Suprapubic skin (tissue), 4 donors: ENCODE measurements at regions not wholly inside any gene's neighbourhood (a gene's known extent, or its start where the extent isn't known, plus 50 kb on each side); places are given as distances from the start of the nearest gene placed in this dataset.

ENCODE experiments used
- DNase-seq, 2 donors: peaks; one replicate each; pipeline ENCODE4 v3.0.0-alpha.2; 2019; ENCODE audit warnings: low spot score in 2 of 2
- H3K27ac ChIP-seq: fragments of 200-600 bp; sonication (generic); one replicate; pipeline ENCODE4 v1.5.1; 2019
- H3K27me3 ChIP-seq: fragments of 200-600 bp; sonication (generic); one replicate; pipeline ENCODE4 v1.5.1; 2019
- H3K36me3 ChIP-seq: fragments of 200-600 bp; sonication (generic); one replicate; pipeline ENCODE4 v1.5.1; 2019
- H3K4me1 ChIP-seq: fragments of 200-600 bp; sonication (generic); one replicate; pipeline ENCODE4 v1.5.1; 2019
- H3K4me3 ChIP-seq: fragments of 200-600 bp; sonication (generic); one replicate; pipeline ENCODE4 v1.5.1; 2019; ENCODE audit warnings: mild to moderate bottlenecking
- H3K9me3 ChIP-seq: fragments of 200-600 bp; sonication (generic); one replicate; pipeline ENCODE4 v1.5.1; 2019
- CTCF ChIP-seq, 2 donors: fragments of 200-600 bp in 1 of 2; fragments of 450-650 bp in 1 of 2; sonication (generic) in 1 of 2; IDR thresholded peaks; one replicate each; pipeline ENCODE4 v1.5.1; 2016 to 2019; ENCODE audit warnings: antibody characterized with exemption in 2 of 2, mild to moderate bottlenecking in 1 of 2, moderate library complexity in 1 of 2
- EP300 ChIP-seq: sonication (generic); formaldehyde crosslinking; IDR thresholded peaks from one replicate; pipeline ENCODE4 v1.6.1; 2017; ENCODE audit warnings: antibody characterized with exemption
- POLR2A ChIP-seq, 2 donors: fragments of 450-650 bp; IDR thresholded peaks; one replicate each; pipeline ENCODE4 v1.6.1; 2017; ENCODE audit warnings: antibody characterized with exemption in 2 of 2, mild to moderate bottlenecking in 2 of 2, moderate library complexity in 2 of 2
- POLR2AphosphoS5 ChIP-seq, 3 donors: sonication (generic); formaldehyde crosslinking; IDR thresholded peaks; one replicate each; pipeline ENCODE4 v1.6.1; 2017; ENCODE audit warnings: antibody characterized with exemption in 3 of 3
- WGBS: methylation state at CpG from one replicate; pipeline ENCODE4 v1.1.5; 2018; 5-methylcytosine and 5-hydroxymethylcytosine counted together

- Histone ChIP-seq H3K4me3 (no peak overlapping the region), H3K27me3 (no peaks in the 10 kb centered on the region), H3K4me1 (peaks cover 11% of the 10 kb centered on the region), H3K36me3 (no peaks in the 10 kb centered on the region), H3K27ac (no peak overlapping the region), H3K9me3 (no peaks in the 10 kb centered on the region)
- TF ChIP-seq POLR2A (IDR thresholded peaks at IDR 0.05): no peak
- no peak for TF ChIP-seq EP300
- no peak for TF ChIP-seq POLR2AphosphoS5 (IDR thresholded peaks at IDR 0.05)
- TF ChIP-seq CTCF (IDR thresholded peaks at IDR 0.05): no peak
- no peak for DNase-seq
Observed at GRCh38 chr6:138017166-138017757, 90.0 kb downstream of the PERP start.

GRCh38 chr6:138018297-138018696 is 88.9 kb downstream of the PERP start:
- Histone ChIP-seq H3K27ac (no peak overlapping the region), H3K27me3 (no peaks in the 10 kb centered on the region), H3K9me3 (no peaks in the 10 kb centered on the region), H3K36me3 (no peaks in the 10 kb centered on the region), H3K4me3 (no peak overlapping the region), H3K4me1 (peaks cover 11% of the 10 kb centered on the region)
- TF ChIP-seq EP300: no peak
- TF ChIP-seq POLR2AphosphoS5 (IDR thresholded peaks at IDR 0.05): no peak
- TF ChIP-seq CTCF (IDR thresholded peaks at IDR 0.05): no peak
- no peak for TF ChIP-seq POLR2A (IDR thresholded peaks at IDR 0.05)
- no peak for DNase-seq

DNA sequence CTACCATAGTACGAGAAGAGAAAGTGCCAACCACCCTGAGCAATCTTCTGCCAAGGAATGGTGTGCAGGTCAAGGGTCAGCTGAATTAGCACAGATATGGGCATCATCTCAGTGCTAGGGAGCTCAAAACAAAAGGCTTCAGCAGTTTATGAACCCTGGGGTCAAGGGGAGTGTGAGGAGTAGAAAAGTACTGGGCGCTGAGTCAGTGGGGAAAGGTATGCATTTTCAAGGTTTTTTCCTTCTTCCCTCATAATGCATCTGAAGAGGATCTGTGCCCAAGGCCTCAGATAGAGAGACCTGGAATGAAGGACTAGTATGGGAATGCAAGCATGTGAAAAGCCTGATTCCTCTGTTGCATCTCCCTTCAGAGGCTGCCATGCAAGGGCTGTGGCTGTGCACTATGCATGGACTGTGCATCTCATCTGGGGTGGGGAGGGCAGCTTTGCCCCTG is 81.7 kb downstream of the PERP start:
- Histone ChIP-seq H3K4me1 (peaks cover 21% of the 10 kb centered on the region), H3K9me3 (no peaks in the 10 kb centered on the region), H3K4me3 (no peak overlapping the region), H3K36me3 (no peaks in the 10 kb centered on the region), H3K27ac (peak overlapping the region; percentile 86), H3K27me3 (no peaks in the 10 kb centered on the region)
- 89% methylated on average over 2 of the region's 2 CpGs for WGBS
- no peak for DNase-seq
- TF ChIP-seq CTCF (IDR thresholded peaks at IDR 0.05) (no peak), POLR2A (IDR thresholded peaks at IDR 0.05) (no peak), POLR2AphosphoS5 (IDR thresholded peaks at IDR 0.05) (no peak), EP300 (no peak)

DNA sequence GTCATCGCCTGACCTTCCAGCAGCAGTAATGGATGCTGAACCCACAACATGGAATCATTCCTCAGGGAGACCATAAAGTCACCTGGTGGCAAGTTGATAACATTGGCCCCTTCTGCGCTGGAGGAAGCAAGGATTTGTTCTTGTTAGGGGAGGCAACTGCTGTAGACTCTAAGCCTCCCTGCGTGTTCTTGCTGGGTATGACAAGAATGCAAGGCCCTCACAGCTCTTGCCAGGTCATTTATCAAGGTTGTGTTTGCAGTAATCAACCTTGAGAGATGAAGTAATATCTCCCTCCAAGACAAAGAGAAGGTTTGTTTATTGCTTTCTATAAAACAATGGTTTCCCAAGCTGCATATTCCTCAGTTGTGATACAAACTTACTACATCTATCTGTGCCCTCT is 80.9 kb downstream of the PERP start:
- Histone ChIP-seq H3K27ac (peak overlapping the region; percentile 86), H3K27me3 (no peaks in the 10 kb centered on the region), H3K4me3 (no peak overlapping the region), H3K9me3 (no peaks in the 10 kb centered on the region), H3K36me3 (no peaks in the 10 kb centered on the region), H3K4me1 (peaks cover 27% of the 10 kb centered on the region)
- TF ChIP-seq POLR2AphosphoS5 (IDR thresholded peaks at IDR 0.05) (no peak), CTCF (IDR thresholded peaks at IDR 0.05) (no peak)
- no peak for DNase-seq
- WGBS: 84% methylated on average over 3 of the region's 3 CpGs

DNA sequence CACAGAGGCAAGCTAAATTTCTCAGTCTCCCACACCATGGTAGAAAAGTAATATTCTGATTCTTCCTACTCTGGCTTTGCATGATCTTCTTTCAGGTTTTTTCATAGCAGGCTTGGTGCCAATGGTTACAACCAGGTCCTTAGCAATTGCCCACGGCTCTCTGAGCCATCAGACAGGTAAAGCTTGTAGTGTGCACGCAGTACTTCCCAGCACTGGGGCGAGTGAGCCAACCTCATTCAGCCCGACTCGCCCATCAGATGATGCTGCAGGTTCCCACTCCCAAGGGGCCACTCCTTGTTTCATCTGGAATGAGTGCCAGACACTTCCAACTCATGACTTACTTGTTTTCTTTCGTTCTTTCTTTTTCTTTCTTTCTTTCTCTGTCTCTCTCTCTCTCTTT is 78.3 kb downstream of the PERP start:
- peak; percentile 68 to 87 (median 77) for TF ChIP-seq POLR2AphosphoS5 (IDR thresholded peaks at IDR 0.05)
- no peak for TF ChIP-seq POLR2A (IDR thresholded peaks at IDR 0.05)
- no peaks in the 10 kb centered on the region for H3K36me3 ChIP-seq
- DNase-seq: peak in 1 of 2 donors; percentile 72
- H3K27ac ChIP-seq: peak overlapping the region; percentile 86
- 41% methylated on average over 6 of the region's 6 CpGs for WGBS
- no peak overlapping the region for H3K4me3 ChIP-seq
- peaks cover 43% of the 10 kb centered on the region for H3K4me1 ChIP-seq
- no peaks in the 10 kb centered on the region for H3K9me3 ChIP-seq
- H3K27me3 ChIP-seq: no peaks in the 10 kb centered on the region

- H3K4me3 ChIP-seq: no peak overlapping the region
- 5% methylated on average over 1 of the region's 1 CpG for WGBS
- H3K4me1 ChIP-seq: peaks cover 48% of the 10 kb centered on the region
- no peak for DNase-seq
- H3K27me3 ChIP-seq: no peaks in the 10 kb centered on the region
- no peaks in the 10 kb centered on the region for H3K9me3 ChIP-seq
- TF ChIP-seq CTCF (IDR thresholded peaks at IDR 0.05): no peak
- no peak for TF ChIP-seq POLR2AphosphoS5 (IDR thresholded peaks at IDR 0.05)
- no peak for TF ChIP-seq EP300
- H3K36me3 ChIP-seq: no peaks in the 10 kb centered on the region
- peak overlapping the region; percentile 86 for H3K27ac ChIP-seq
Observed at GRCh38 chr6:138030872-138031271, 76.3 kb downstream of the PERP start.
